ENCODE measurements at regions not wholly inside any gene's neighbourhood (a gene's known extent, or its start where the extent isn't known, plus 50 kb on each side); places are given as distances from the start of the nearest gene placed in this dataset.

DNA sequence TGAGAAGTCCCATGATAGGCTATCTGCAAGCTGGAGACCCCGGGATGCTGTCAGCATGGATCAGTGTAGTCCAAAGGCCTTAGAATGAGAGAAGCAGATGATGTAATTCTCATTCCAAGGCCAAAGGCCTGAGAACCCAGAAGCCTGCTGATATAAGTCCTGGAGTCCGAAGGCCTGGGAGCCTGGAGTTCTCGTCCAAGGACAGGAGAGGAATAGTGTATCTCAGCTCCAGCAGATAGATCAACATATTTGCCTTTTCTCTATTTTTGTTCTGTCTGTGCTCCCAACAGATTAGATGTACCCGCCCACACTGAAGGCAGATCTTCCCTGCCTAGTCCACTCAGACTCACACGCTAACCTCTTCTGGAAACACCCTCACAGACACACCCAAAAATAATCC lies 454.9 kb upstream of the CHAC2 start:
- H3K9me3 ChIP-seq: no peaks in the 10 kb centered on the region
- TF ChIP-seq, protein P1, sequence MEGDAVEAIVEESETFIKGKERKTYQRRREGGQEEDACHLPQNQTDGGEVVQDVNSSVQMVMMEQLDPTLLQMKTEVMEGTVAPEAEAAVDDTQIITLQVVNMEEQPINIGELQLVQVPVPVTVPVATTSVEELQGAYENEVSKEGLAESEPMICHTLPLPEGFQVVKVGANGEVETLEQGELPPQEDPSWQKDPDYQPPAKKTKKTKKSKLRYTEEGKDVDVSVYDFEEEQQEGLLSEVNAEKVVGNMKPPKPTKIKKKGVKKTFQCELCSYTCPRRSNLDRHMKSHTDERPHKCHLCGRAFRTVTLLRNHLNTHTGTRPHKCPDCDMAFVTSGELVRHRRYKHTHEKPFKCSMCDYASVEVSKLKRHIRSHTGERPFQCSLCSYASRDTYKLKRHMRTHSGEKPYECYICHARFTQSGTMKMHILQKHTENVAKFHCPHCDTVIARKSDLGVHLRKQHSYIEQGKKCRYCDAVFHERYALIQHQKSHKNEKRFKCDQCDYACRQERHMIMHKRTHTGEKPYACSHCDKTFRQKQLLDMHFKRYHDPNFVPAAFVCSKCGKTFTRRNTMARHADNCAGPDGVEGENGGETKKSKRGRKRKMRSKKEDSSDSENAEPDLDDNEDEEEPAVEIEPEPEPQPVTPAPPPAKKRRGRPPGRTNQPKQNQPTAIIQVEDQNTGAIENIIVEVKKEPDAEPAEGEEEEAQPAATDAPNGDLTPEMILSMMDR (IDR thresholded peaks at IDR 0.05): no peak
- no peak for TF ChIP-seq POLR2A (IDR thresholded peaks at IDR 0.05)
- no peak for DNase-seq
- H3K36me3 ChIP-seq: no peaks in the 10 kb centered on the region
- H3K4me1 ChIP-seq: no peaks in the 10 kb centered on the region
- no peaks in the 10 kb centered on the region for H3K27me3 ChIP-seq
- H3K4me3 ChIP-seq: no peak overlapping the region
- no peak overlapping the region for H3K27ac ChIP-seq

DNA sequence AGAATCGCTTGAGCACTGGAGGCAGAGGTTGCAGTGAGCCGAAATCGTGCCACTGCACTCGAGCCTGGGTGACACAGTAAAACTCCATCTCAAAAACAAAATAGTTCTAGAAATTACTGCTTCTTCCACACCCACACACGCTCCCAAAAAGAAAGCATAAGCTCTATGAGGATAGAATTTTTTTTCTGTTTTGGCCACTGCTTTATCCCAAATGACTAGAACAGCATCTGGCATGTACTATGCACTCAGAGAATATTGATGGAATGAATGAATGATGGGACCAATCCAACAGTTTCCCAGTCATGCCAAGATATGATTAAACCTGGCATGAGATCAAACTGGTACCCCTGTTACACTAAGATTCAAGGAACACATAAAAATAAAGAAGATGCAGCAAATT lies 455.4 kb upstream of the CHAC2 start:
- Histone ChIP-seq H3K36me3 (no peaks in the 10 kb centered on the region), H3K9me3 (no peaks in the 10 kb centered on the region), H3K4me3 (no peak overlapping the region), H3K27ac (no peak overlapping the region), H3K27me3 (no peaks in the 10 kb centered on the region), H3K4me1 (no peaks in the 10 kb centered on the region)
- no peak for DNase-seq
- TF ChIP-seq, protein P1 (IDR thresholded peaks at IDR 0.05): no peak
- no peak for TF ChIP-seq POLR2A (IDR thresholded peaks at IDR 0.05)

DNA sequence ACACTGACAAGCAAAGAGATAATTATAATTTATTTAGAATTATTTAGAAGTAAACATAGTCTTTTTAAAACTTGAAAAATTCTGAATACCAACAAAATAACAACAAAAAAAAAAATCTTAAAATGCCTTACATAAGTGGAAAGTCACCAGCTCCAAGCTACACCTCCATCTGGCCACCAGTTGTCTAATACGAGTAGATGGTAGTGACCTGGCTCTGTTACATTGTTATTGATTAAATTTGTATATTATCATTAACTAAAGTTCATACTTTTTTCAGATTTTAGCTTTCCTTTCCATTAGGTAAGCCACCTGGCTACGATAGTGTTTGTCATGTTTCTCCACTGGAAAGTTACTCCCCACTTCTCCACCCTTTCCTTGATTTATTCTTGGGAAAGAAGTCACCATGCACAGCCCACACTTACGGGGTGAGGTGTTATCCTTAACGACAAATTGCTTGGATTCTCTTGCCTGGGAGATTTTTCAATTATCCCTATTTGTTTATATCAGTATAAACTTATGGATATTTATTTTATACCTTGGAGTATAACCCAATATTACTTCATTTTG lies 464.5 kb upstream of the CHAC2 start:
- no peaks in the 10 kb centered on the region for H3K4me1 ChIP-seq
- no peak for DNase-seq
- no peak for TF ChIP-seq POLR2A (IDR thresholded peaks at IDR 0.05)
- TF ChIP-seq, protein P1 (IDR thresholded peaks at IDR 0.05): no peak
- no peak overlapping the region for H3K4me3 ChIP-seq
- H3K27ac ChIP-seq: no peak overlapping the region
- no peaks in the 10 kb centered on the region for H3K27me3 ChIP-seq
- no peaks in the 10 kb centered on the region for H3K9me3 ChIP-seq
- H3K36me3 ChIP-seq: no peaks in the 10 kb centered on the region

DNA sequence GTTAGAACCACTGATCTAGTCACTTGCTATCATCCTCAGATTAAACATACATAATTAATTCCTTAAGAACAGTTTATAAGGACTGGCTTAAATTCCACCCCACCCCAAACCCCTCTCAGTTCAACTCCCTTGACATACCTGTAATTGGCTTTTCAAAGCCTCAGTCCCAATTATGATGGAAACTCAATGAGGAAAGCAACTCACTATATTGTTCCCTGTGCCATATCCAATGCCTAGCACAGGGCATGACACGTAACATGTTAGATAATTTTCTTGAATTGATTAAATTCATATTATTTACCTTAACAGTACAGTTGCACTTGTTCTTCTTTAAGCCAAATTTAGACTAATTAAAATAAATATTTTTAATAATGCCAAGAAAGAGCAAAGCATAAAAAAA lies 465.1 kb upstream of the CHAC2 start:
- Histone ChIP-seq H3K9me3 (no peaks in the 10 kb centered on the region), H3K27me3 (no peaks in the 10 kb centered on the region), H3K4me1 (no peaks in the 10 kb centered on the region), H3K27ac (no peak overlapping the region), H3K36me3 (no peaks in the 10 kb centered on the region), H3K4me3 (no peak overlapping the region)
- no peak for DNase-seq
- TF ChIP-seq, protein P1 (IDR thresholded peaks at IDR 0.05): no peak

DNA sequence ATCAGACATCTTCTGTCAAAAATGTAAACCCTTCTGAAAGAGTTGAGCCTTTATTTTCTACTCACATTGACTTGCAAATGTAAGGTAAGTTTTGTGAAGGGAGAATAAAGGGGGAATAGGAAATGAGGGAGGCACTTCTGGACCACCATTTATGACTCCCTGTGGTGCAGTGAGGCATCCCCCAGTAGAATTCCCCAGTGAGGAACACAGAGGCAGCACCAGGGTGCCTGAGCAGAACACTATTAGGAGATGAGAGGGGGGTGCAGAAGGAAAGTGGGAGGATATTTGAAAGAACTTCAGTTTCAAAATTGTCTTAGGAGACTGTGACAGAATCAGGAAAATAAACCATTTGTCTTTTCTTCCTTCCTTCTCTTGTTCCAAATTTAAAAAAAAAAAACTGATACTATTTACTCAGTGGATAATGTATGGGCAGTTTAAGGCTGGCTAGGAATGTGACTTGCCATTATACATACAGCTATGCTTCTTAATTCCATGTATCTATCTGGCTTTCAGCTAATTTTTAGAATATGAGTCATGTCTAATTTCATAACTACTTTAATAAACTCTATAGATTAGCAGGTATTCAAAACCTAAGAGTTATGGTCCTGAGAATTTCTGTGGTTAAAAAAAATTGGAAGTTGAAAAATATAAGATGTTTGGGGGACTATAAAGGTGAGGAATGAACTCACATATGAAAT lies 478.1 kb upstream of the CHAC2 start:
- Histone ChIP-seq H3K27me3 (no peaks in the 10 kb centered on the region), H3K27ac (no peak overlapping the region), H3K36me3 (no peaks in the 10 kb centered on the region), H3K4me3 (no peak overlapping the region), H3K4me1 (no peaks in the 10 kb centered on the region), H3K9me3 (no peaks in the 10 kb centered on the region)
- TF ChIP-seq, protein P1 (IDR thresholded peaks at IDR 0.05): no peak
- TF ChIP-seq POLR2A (IDR thresholded peaks at IDR 0.05): no peak
- DNase-seq: no peak

Measured in Peyer's patch (tissue), 4 donors.